A673 (cell line): ENCODE measurements at regions not wholly inside any gene's neighbourhood (a gene's known extent, or its start where the extent isn't known, plus 50 kb on each side); places are given as distances from the start of the nearest gene placed in this dataset.

Experiments
- EZH2 ChIP-seq: fragments of 200-600 bp; sonication (generic); IDR thresholded peaks from 2 replicates; pipeline ENCODE4 v1.6.1; 2017; ENCODE audit warnings: borderline replicate concordance, low read depth, mild to moderate bottlenecking, mixed read lengths, antibody characterized with exemption, low read length; ENCODE audit not compliant: poor library complexity, severe bottlenecking
- TF ChIP-seq, protein P1 (sequence below): fragments of 300-800, 200-600 bp; sonication (generic); conservative IDR thresholded peaks from 2 replicates; pipeline ENCODE4 v1.5.1; 2017; ENCODE audit warnings: low read depth, mild to moderate bottlenecking, antibody characterized with exemption, low read length, moderate library complexity, mixed read lengths

DNA sequence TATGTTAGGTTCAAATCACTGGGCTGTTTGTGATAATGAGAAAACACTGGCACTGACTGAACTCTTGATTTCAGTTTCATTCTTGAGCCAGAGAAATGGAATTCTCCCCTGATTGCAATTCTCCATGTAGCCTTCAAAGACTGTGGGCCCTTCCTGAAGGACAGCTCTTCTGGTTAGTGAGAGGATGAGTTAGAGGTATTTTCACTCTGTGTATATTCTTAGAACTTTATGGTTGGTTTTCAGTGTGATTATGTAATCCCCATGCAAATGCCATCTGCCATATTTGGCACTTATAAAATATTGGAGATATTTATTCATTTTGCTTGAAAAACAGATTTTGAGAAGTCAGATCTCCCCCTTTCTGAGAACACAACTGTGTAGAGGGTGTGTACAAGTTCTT is 323.7 kb downstream of the SLC4A3 start:
- TF ChIP-seq, protein P1, sequence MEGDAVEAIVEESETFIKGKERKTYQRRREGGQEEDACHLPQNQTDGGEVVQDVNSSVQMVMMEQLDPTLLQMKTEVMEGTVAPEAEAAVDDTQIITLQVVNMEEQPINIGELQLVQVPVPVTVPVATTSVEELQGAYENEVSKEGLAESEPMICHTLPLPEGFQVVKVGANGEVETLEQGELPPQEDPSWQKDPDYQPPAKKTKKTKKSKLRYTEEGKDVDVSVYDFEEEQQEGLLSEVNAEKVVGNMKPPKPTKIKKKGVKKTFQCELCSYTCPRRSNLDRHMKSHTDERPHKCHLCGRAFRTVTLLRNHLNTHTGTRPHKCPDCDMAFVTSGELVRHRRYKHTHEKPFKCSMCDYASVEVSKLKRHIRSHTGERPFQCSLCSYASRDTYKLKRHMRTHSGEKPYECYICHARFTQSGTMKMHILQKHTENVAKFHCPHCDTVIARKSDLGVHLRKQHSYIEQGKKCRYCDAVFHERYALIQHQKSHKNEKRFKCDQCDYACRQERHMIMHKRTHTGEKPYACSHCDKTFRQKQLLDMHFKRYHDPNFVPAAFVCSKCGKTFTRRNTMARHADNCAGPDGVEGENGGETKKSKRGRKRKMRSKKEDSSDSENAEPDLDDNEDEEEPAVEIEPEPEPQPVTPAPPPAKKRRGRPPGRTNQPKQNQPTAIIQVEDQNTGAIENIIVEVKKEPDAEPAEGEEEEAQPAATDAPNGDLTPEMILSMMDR, result no peak
- no peak for TF ChIP-seq EZH2
